Loucy (cell line): ENCODE measurements at regions not wholly inside any gene's neighbourhood (a gene's known extent, or its start where the extent isn't known, plus 50 kb on each side); places are given as distances from the start of the nearest gene placed in this dataset.
"Not testable (repeated sequence)": the region's sequence is repeated elsewhere in the genome, so short reads cannot be mapped to it uniquely, and the experiment has no call there.

Source experiments
- H2AFZ ChIP-seq: fragments of 200-600 bp; sonication (generic); 2 replicates; pipeline ENCODE4 v1.6.0; 2016; ENCODE audit warnings: antibody characterized with exemption, mild to moderate bottlenecking, low read length, moderate library complexity
- H3F3A ChIP-seq: fragments of 200-600 bp; 2 replicates; pipeline ENCODE4 v1.6.0; 2016; ENCODE audit warnings: antibody characterized with exemption, low read depth, mild to moderate bottlenecking
- H3K27me3 ChIP-seq: fragments of 200-600 bp; sonication (generic); 2 replicates; pipeline ENCODE4 v1.6.1; 2014; ENCODE audit warnings: low read length, mild to moderate bottlenecking; ENCODE audit not compliant: insufficient read depth, poor library complexity, severe bottlenecking
- H3K36me3 ChIP-seq: fragments of 200-600 bp; sonication (generic); 2 replicates; pipeline ENCODE4 v1.6.1; 2016; ENCODE audit warnings: low read length; ENCODE audit not compliant: insufficient read depth
- H3K4me1 ChIP-seq: fragments of 200-600 bp; sonication (generic); 2 replicates; pipeline ENCODE4 v1.5.1; 2014; ENCODE audit warnings: low read length, mild to moderate bottlenecking; ENCODE audit not compliant: insufficient read depth, poor library complexity, severe bottlenecking
- H3K4me2 ChIP-seq: fragments of 200-600 bp; sonication (generic); 2 replicates; pipeline ENCODE4 v1.6.0; 2014; ENCODE audit warnings: antibody characterized with exemption, low read length, low read depth, mild to moderate bottlenecking; ENCODE audit not compliant: poor library complexity, severe bottlenecking
- H3K4me3 ChIP-seq: fragments of 200-600 bp; sonication (generic); 2 replicates; pipeline ENCODE4 v1.5.1; 2014; ENCODE audit warnings: low read length, mild to moderate bottlenecking, mixed read lengths; ENCODE audit not compliant: poor library complexity, severe bottlenecking
- H3K79me2 ChIP-seq: fragments of 200-600 bp; sonication (generic); 2 replicates; pipeline ENCODE4 v1.6.1; 2014; ENCODE audit warnings: low read length; ENCODE audit not compliant: insufficient read depth
- H3K9ac ChIP-seq: fragments of 200-600 bp; sonication (generic); 2 replicates; pipeline ENCODE4 v1.6.0; 2014; ENCODE audit warnings: mild to moderate bottlenecking, low read depth, low read length, moderate library complexity; ENCODE audit not compliant: poor library complexity, severe bottlenecking
- H3K9me2 ChIP-seq: fragments of 200-600 bp; sonication (generic); replicated peaks from 2 replicates; pipeline ENCODE4 v1.6.1; 2016; ENCODE audit warnings: low read depth, low read length, mixed read lengths
- H3K9me3 ChIP-seq: fragments of 200-600 bp; sonication (generic); 2 replicates; pipeline ENCODE4 v1.6.1; 2014; ENCODE audit warnings: mild to moderate bottlenecking, antibody characterized with exemption, low read length, low read depth; ENCODE audit not compliant: insufficient read depth
- H4K20me1 ChIP-seq: fragments of 200-600 bp; sonication (generic); 2 replicates; pipeline ENCODE4 v1.6.0; 2014; ENCODE audit warnings: antibody characterized with exemption, low read length, mild to moderate bottlenecking; ENCODE audit not compliant: insufficient read depth, poor library complexity, severe bottlenecking
- CTCF ChIP-seq: fragments of 200-600 bp; sonication (generic); conservative IDR thresholded peaks from 2 replicates; pipeline ENCODE4 v1.5.1; 2014; ENCODE audit warnings: mild to moderate bottlenecking, antibody characterized with exemption, low read length
- EZH2phosphoT487 ChIP-seq: fragments of 200-600 bp; IDR thresholded peaks from 2 replicates; pipeline ENCODE4 v1.6.1; 2018; ENCODE audit warnings: antibody characterized with exemption, mild to moderate bottlenecking, moderate library complexity, borderline replicate concordance

GRCh38 chr6:94893327-94893726 is 684.0 kb upstream of the MANEA start:
- Histone ChIP-seq H3K9me3 (no peaks in the 10 kb centered on the region), H3K36me3 (no peaks in the 10 kb centered on the region), H4K20me1 (no peaks in the 10 kb centered on the region), H3K9me2 (no peaks in the 10 kb centered on the region), H3K9ac (no peak overlapping the region), H3F3A (no peaks in the 10 kb centered on the region), H3K4me2 (no peak overlapping the region), H3K4me1 (no peaks in the 10 kb centered on the region), H3K4me3 (no peak overlapping the region), H3K79me2 (no peaks in the 10 kb centered on the region), H3K27me3 (no peaks in the 10 kb centered on the region), H2AFZ (no peak overlapping the region)
- no peak for TF ChIP-seq EZH2phosphoT487
- no peak for TF ChIP-seq CTCF

- not testable (repeated sequence) for H3K9me2 ChIP-seq, H3K27me3 ChIP-seq, H3K4me2 ChIP-seq, H3K9me3 ChIP-seq, H4K20me1 ChIP-seq, H3K79me2 ChIP-seq, H2AFZ ChIP-seq, H3K4me1 ChIP-seq, H3F3A ChIP-seq, H3K9ac ChIP-seq, H3K36me3 ChIP-seq, H3K4me3 ChIP-seq
Measured at GRCh38 chr6:94873819-94874218, 703.5 kb upstream of the MANEA start.

- TF ChIP-seq CTCF = no peak
- TF ChIP-seq EZH2phosphoT487 = no peak
- Histone ChIP-seq H3K27me3 (no peaks in the 10 kb centered on the region), H3K4me1 (no peaks in the 10 kb centered on the region), H3F3A (no peaks in the 10 kb centered on the region), H3K36me3 (no peaks in the 10 kb centered on the region), H3K9me2 (no peaks in the 10 kb centered on the region), H3K4me3 (no peak overlapping the region), H3K9ac (no peak overlapping the region), H3K9me3 (no peaks in the 10 kb centered on the region), H3K4me2 (no peak overlapping the region), H3K79me2 (no peaks in the 10 kb centered on the region), H2AFZ (no peak overlapping the region), H4K20me1 (no peaks in the 10 kb centered on the region)
Measured at GRCh38 chr6:94862112-94862511, 715.2 kb upstream of the MANEA start.

GRCh38 chr6:94859924-94860323 is 717.4 kb upstream of the MANEA start:
- H4K20me1 ChIP-seq = no peaks in the 10 kb centered on the region
- H2AFZ ChIP-seq = no peak overlapping the region
- no peak overlapping the region for H3K4me3 ChIP-seq
- H3K9ac ChIP-seq = no peak overlapping the region
- H3K27me3 ChIP-seq = no peaks in the 10 kb centered on the region
- no peak overlapping the region for H3K4me2 ChIP-seq
- H3K4me1 ChIP-seq = no peaks in the 10 kb centered on the region
- no peaks in the 10 kb centered on the region for H3K36me3 ChIP-seq
- H3K79me2 ChIP-seq = no peaks in the 10 kb centered on the region
- no peaks in the 10 kb centered on the region for H3F3A ChIP-seq
- H3K9me2 ChIP-seq = no peaks in the 10 kb centered on the region
- no peaks in the 10 kb centered on the region for H3K9me3 ChIP-seq
- TF ChIP-seq CTCF (no peak), EZH2phosphoT487 (no peak)

- H2AFZ ChIP-seq, H3K36me3 ChIP-seq, H4K20me1 ChIP-seq, H3K9me2 ChIP-seq, H3F3A ChIP-seq, H3K9me3 ChIP-seq, H3K4me3 ChIP-seq, H3K9ac ChIP-seq, H3K79me2 ChIP-seq, H3K4me2 ChIP-seq, H3K27me3 ChIP-seq, H3K4me1 ChIP-seq: not testable (repeated sequence)
Measured at GRCh38 chr6:94856999-94857398, 720.3 kb upstream of the MANEA start.

GRCh38 chr6:94851329-94851728 is 726.0 kb upstream of the MANEA start:
- H2AFZ ChIP-seq, H3K27me3 ChIP-seq, H3F3A ChIP-seq, H3K9ac ChIP-seq, H3K4me1 ChIP-seq, H3K9me3 ChIP-seq, H3K36me3 ChIP-seq, H3K4me3 ChIP-seq, H3K4me2 ChIP-seq, H4K20me1 ChIP-seq, H3K9me2 ChIP-seq, H3K79me2 ChIP-seq: not testable (repeated sequence)
